RWPE1 (cell line): ENCODE measurements at regions not wholly inside any gene's neighbourhood (a gene's known extent, or its start where the extent isn't known, plus 50 kb on each side); places are given as distances from the start of the nearest gene placed in this dataset.

Experiments used
- CTCF ChIA-PET: fragments of 350-600 bp; sonication (Branson Sonifier 250); formaldehyde crosslinking; extraction: SDS; loops from one replicate; lab custom pipeline; 2021; lab: Yijun Ruan, JAX
- POLR2A ChIA-PET: fragments of 400-600 bp; formaldehyde crosslinking; extraction: SDS; loops from one replicate; lab custom pipeline; 2020; ENCODE audit warnings: antibody characterized with exemption; ENCODE audit not compliant: low non-redundant PET; lab: Yijun Ruan, JAX
- DNase-seq: peaks from one replicate; pipeline ENCODE4 v3.0.0; 2012; ENCODE audit warnings: low spot score
- H3K27ac ChIP-seq: fragments of 450-650 bp; 2 replicates; pipeline ENCODE4 v1.5.1; 2017
- CTCF ChIP-seq: fragments of 450-650 bp; conservative IDR thresholded peaks from 2 replicates; pipeline ENCODE4 v1.5.1; 2017; ENCODE audit warnings: low read depth, mild to moderate bottlenecking

GRCh38 chr13:105969761-105970160 is 565.7 kb downstream of the EFNB2 start:
- POLR2A ChIA-PET: no interaction called here
- peak; percentile 57 for DNase-seq
- CTCF ChIA-PET: no interaction called here

GRCh38 chr13:105965910-105966309 is 569.6 kb downstream of the EFNB2 start:
- TF ChIP-seq CTCF: no peak
- no peak for DNase-seq
- POLR2A ChIA-PET: no interaction called here
- H3K27ac ChIP-seq: no peak overlapping the region
- CTCF ChIA-PET: no interaction called here

More at GRCh38 chr13:105969761-105970160, 565.7 kb downstream of the EFNB2 start:
- TF ChIP-seq CTCF: no peak
- no peak overlapping the region for H3K27ac ChIP-seq

- H3K27ac ChIP-seq: no peak overlapping the region
- no peak for DNase-seq
- POLR2A ChIA-PET: no interaction called here
- CTCF ChIA-PET: interaction anchor here (0.6 kb wide), 1 partner anchor 258 kb away, joined by 5 read pairs; no protein-coding TSS in a partner anchor
- TF ChIP-seq CTCF: no peak
Observed at GRCh38 chr13:105962080-105962479, 573.4 kb downstream of the EFNB2 start.

- ChIA-PET POLR2A (no interaction called here), CTCF (interaction anchor here (0.6 kb wide), 1 partner anchor 259 kb away, joined by 5 read pairs; no protein-coding TSS in a partner anchor)
- TF ChIP-seq CTCF: no peak
- no peak overlapping the region for H3K27ac ChIP-seq
- DNase-seq: no peak
Observed at GRCh38 chr13:105961438-105961837, 574.0 kb downstream of the EFNB2 start.

GRCh38 chr13:105960326-105960725 is 575.1 kb downstream of the EFNB2 start:
- H3K27ac ChIP-seq: no peak overlapping the region
- ChIA-PET CTCF (interaction anchor here (0.6 kb wide), 1 partner anchor 190 kb away, joined by 6 read pairs; no protein-coding TSS in a partner anchor), POLR2A (no interaction called here)
- TF ChIP-seq CTCF: no peak
- no peak for DNase-seq

- CTCF ChIA-PET: no interaction called here
- H3K27ac ChIP-seq: no peak overlapping the region
- POLR2A ChIA-PET: no interaction called here
- no peak for DNase-seq
- no peak for TF ChIP-seq CTCF
Observed at GRCh38 chr13:105959876-105960275, 575.6 kb downstream of the EFNB2 start.
